CD4-positive, alpha-beta T cell (primary cell): ENCODE measurements at regions not wholly inside any gene's neighbourhood (a gene's known extent, or its start where the extent isn't known, plus 50 kb on each side); places are given as distances from the start of the nearest gene placed in this dataset.

Experiments
- ATAC-seq: fragments of 200-7000 bp; cut with Tn5 transposase; one replicate; pipeline ENCODE4 v1.10.0; 2022; ENCODE audit warnings: mild to moderate bottlenecking; ENCODE audit not compliant: poor library complexity
- CTCF ChIA-PET: fragments of 350-600 bp; sonication (Branson Sonifier 250); formaldehyde crosslinking; loops from one replicate; lab custom pipeline; 2021; ENCODE audit warnings: antibody characterized with exemption, inconsistent platforms; lab: Charles Lee
- POLR2A ChIA-PET: fragments of 350-600 bp; sonication (Branson Sonifier 250); formaldehyde crosslinking; loops from one replicate; lab custom pipeline; 2021; ENCODE audit warnings: antibody characterized with exemption, inconsistent platforms; lab: Charles Lee
- DNase-seq, 14 experiments: peaks; one replicate each; pipeline ENCODE4 v3.0.0-alpha.2; 2013 to 2020; ENCODE audit warnings: mixed read lengths in 2 of 14
- H3K27ac ChIP-seq, 2 donors: one replicate each; pipeline versions ENCODE4 v1.5.1 to v1.7.0; 2013; ENCODE audit warnings: low read length in 2 of 2, low read depth in 1 of 2, mild to moderate bottlenecking in 1 of 2
- H3K27me3 ChIP-seq, 2 experiments: 1 replicate in 1 of 2; 2 replicates in 1 of 2; pipeline versions ENCODE4 v1.6.1 to v1.7.0; 2013; ENCODE audit warnings: low read length in 2 of 2, control low read depth in 1 of 2, mild to moderate bottlenecking in 1 of 2, moderate library complexity in 1 of 2; ENCODE audit not compliant: insufficient read depth in 2 of 2, control insufficient read depth in 1 of 2
- H3K36me3 ChIP-seq: one replicate; pipeline ENCODE4 v1.6.1; 2013; ENCODE audit warnings: low read length, control low read depth; ENCODE audit not compliant: insufficient read depth
- H3K4me1 ChIP-seq: one replicate; pipeline ENCODE4 v1.6.1; 2013; ENCODE audit warnings: low read length, control low read depth; ENCODE audit not compliant: insufficient read depth
- H3K4me3 ChIP-seq: one replicate; pipeline ENCODE4 v1.5.1; 2013; ENCODE audit warnings: mild to moderate bottlenecking, low read length, moderate library complexity
- H3K9me3 ChIP-seq, 2 experiments: 1 replicate in 1 of 2; 2 replicates in 1 of 2; pipeline versions ENCODE4 v1.6.1 to v1.7.0; 2013; ENCODE audit warnings: low read length in 2 of 2, mild to moderate bottlenecking in 2 of 2, control low read depth in 1 of 2, moderate library complexity in 1 of 2; ENCODE audit not compliant: control insufficient read depth in 1 of 2, insufficient read depth in 1 of 2
- H3K27ac Mint-ChIP-seq: one replicate; pipeline ENCODE4 v1.8.0; 2020; ENCODE audit warnings: mixed read lengths
- H3K27me3 Mint-ChIP-seq: one replicate; pipeline ENCODE4 v1.8.0; 2021; ENCODE audit warnings: mixed read lengths
- H3K36me3 Mint-ChIP-seq: one replicate; pipeline ENCODE4 v1.8.0; 2021; ENCODE audit warnings: low read depth, mixed read lengths
- H3K4me1 Mint-ChIP-seq: one replicate; pipeline ENCODE4 v1.8.0; 2021; ENCODE audit warnings: low read depth, mixed read lengths
- H3K4me3 Mint-ChIP-seq: one replicate; pipeline ENCODE4 v1.8.0; 2020; ENCODE audit warnings: mild to moderate bottlenecking, mixed read lengths
- H3K9me3 Mint-ChIP-seq: one replicate; pipeline ENCODE4 v1.8.0; 2020; ENCODE audit warnings: mixed read lengths
- CTCF ChIP-seq: fragments of 200-600 bp; IDR thresholded peaks from one replicate; pipeline ENCODE4 v1.8.0; 2022; ENCODE audit warnings: antibody characterized with exemption, mild to moderate bottlenecking
- intact Hi-C, 2 experiments: fragments of 100-400 bp; cut with DNase I in 1 of 2; cut with micrococcal nuclease in 1 of 2; formaldehyde crosslinking; loops; one replicate each; pipeline versions ENCODE4 v1.15.1 to v1.9.0; 2023 to 2025; cut with DNase I, micrococcal nuclease

DNA sequence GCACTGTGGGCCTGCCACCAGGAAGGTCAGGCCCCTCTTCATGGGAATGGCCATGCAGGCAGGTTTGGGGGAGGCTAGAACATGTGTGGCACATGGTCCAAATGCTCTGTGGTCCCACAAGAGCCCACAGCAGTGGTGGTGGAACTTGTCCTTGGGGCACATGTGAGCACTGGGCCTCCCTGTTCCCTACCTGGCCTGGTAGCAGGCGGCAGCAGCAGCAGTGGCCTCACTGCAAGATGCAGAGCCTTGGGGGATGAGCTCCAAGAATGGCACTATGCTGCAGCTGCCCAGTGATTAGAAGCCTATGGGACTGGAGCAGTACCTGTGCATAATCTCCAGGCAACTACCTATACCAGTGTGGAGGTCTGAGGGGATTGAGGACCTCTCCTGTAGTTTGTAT lies 197.0 kb upstream of the DCAF8L1 start:
- H3K27ac ChIP-seq = no peak overlapping the region
- ChIA-PET POLR2A (no interaction called here), CTCF (no interaction called here)
- no peaks in the 10 kb centered on the region for H3K36me3 Mint-ChIP-seq
- no peak overlapping the region for H3K4me3 ChIP-seq
- no peak overlapping the region for H3K4me3 Mint-ChIP-seq
- H3K27me3 Mint-ChIP-seq = no peaks in the 10 kb centered on the region
- no peak for ATAC-seq
- no peaks in the 10 kb centered on the region for H3K4me1 ChIP-seq
- H3K36me3 ChIP-seq = no peaks in the 10 kb centered on the region
- H3K9me3 Mint-ChIP-seq = peaks cover 3% of the 10 kb centered on the region
- H3K4me1 Mint-ChIP-seq = no peaks in the 10 kb centered on the region
- intact Hi-C loops = no loop called here
- no peaks in the 10 kb centered on the region for H3K27me3 ChIP-seq
- no peak for DNase-seq
- H3K27ac Mint-ChIP-seq = no peak overlapping the region
- TF ChIP-seq CTCF = no peak
- H3K9me3 ChIP-seq = peaks cover 0 to 12% of the 10 kb centered on the region in 2 experiments

DNA sequence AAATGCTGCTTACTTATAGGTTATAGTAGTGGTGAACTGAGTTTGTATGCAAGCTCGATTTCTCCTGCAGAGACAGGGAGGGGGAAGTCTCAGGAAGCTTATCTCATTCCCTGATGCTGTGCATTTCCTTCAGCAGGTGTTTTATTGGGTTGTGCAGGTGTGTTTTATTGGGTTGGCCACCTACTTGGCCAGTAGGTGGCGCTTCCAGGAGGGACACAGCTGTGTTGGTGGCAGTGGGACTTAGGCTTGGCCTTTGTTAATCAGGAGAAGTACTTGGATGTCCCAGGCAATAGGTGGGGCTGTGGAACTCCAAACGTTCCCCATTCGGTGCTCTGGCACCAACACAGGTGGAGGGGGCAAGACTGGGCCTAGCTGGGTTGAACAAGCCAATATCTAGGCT lies 196.0 kb upstream of the DCAF8L1 start:
- CTCF ChIA-PET = no interaction called here
- DNase-seq = no peak

DNA sequence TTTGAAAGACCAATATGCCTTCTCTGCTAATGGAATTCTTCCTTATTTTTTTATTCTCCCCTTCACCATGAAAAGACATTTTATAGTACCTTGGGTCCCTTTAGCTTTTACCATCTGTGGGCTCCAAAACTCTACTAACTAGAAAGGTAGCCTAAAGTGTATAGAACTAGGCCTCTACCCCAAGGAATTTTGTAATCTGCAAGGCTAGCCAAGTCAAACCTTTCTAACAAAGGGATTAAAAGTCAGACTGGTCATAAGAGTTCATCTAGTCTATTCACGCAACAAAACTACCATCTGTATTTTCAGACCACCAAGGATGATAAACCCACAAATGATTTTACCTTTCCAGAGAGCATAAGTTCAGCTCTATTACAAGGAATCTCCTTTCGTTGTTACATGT lies 189.5 kb upstream of the DCAF8L1 start:
- ChIA-PET CTCF (no interaction called here), POLR2A (no interaction called here)
- TF ChIP-seq CTCF = no peak
- H3K4me1 ChIP-seq = no peaks in the 10 kb centered on the region
- Mint-ChIP-seq H3K4me1 (no peaks in the 10 kb centered on the region), H3K4me3 (no peak overlapping the region), H3K27me3 (no peaks in the 10 kb centered on the region), H3K36me3 (no peaks in the 10 kb centered on the region), H3K9me3 (peaks cover 3% of the 10 kb centered on the region), H3K27ac (no peak overlapping the region)
- intact Hi-C loops = no loop called here
- DNase-seq (no peak), ATAC-seq (no peak)
- H3K9me3 ChIP-seq = no peaks in the 10 kb centered on the region
- H3K27ac ChIP-seq = no peak overlapping the region
- H3K36me3 ChIP-seq = no peaks in the 10 kb centered on the region
- no peak overlapping the region for H3K4me3 ChIP-seq
- H3K27me3 ChIP-seq = no peaks in the 10 kb centered on the region

More for the DNA sequence above, 196.0 kb upstream of the DCAF8L1 start:
- POLR2A ChIA-PET = no interaction called here
- Histone ChIP-seq H3K36me3 (no peaks in the 10 kb centered on the region), H3K27me3 (no peaks in the 10 kb centered on the region), H3K27ac (no peak overlapping the region), H3K9me3 (peaks cover 0 to 12% of the 10 kb centered on the region in 2 experiments), H3K4me3 (no peak overlapping the region), H3K4me1 (no peaks in the 10 kb centered on the region)
- intact Hi-C loops = no loop called here
- ATAC-seq = no peak
- Mint-ChIP-seq H3K27me3 (no peaks in the 10 kb centered on the region), H3K36me3 (no peaks in the 10 kb centered on the region), H3K4me3 (no peak overlapping the region), H3K9me3 (peaks cover 3% of the 10 kb centered on the region), H3K4me1 (no peaks in the 10 kb centered on the region), H3K27ac (no peak overlapping the region)
- TF ChIP-seq CTCF = no peak
